Skeletal muscle cell (primary cell): ENCODE measurements at regions not wholly inside any gene's neighbourhood (a gene's known extent, or its start where the extent isn't known, plus 50 kb on each side); places are given as distances from the start of the nearest gene placed in this dataset.
"Not testable (repeated sequence)": the region's sequence is repeated elsewhere in the genome, so short reads cannot be mapped to it uniquely, and the experiment has no call there.

Experiments used
- DNase-seq: peaks from one replicate; pipeline ENCODE4 v3.0.0-alpha.2; 2010; ENCODE audit warnings: low read depth
- H3K4me3 ChIP-seq: 2 replicates; pipeline ENCODE4 v1.5.1; 2011; ENCODE audit warnings: low read depth, mild to moderate bottlenecking, control low read depth, low read length, moderate library complexity

DNA sequence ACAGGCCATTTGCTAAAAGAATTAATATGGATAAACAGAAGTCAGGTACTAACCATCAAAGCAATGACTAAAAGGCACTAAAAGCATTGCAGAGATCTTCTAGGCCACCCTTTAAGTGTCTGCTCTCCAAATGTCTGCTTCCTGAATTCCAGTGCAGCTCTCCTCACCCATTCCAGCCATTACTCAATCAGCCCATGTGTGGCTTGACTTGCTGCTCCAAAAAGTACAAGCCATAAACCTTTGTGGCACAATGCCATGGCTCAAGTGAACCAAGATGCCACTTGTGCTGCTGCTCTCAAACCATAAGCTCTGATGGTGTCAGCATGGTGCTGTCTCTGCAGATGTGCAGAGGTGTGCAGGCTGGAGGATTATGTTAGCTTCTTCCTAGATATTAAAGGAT is 290.2 kb upstream of the POU5F2 start:
- DNase-seq, result peak; percentile 22
- no peak overlapping the region for H3K4me3 ChIP-seq

DNA sequence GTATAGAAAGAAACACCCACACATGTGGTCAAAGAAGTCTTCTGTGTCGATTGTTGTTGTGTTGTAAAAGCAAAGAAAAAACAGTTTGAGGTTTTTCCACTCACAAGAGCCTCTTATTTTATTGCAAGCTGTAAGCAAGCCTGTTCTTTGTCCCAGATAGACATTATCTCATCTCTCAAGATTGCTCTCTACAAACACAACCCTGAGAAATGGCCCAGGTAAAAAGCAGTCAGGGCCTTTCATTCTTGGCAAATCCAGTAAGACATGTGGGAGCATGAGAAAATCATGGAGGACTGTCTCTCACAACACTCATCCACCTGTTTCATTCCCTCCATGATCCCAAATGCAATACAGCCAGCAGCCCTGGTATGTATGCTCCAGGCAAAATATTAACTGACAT is 286.6 kb upstream of the POU5F2 start:
- DNase-seq, result no peak
- H3K4me3 ChIP-seq, result no peak overlapping the region

DNA sequence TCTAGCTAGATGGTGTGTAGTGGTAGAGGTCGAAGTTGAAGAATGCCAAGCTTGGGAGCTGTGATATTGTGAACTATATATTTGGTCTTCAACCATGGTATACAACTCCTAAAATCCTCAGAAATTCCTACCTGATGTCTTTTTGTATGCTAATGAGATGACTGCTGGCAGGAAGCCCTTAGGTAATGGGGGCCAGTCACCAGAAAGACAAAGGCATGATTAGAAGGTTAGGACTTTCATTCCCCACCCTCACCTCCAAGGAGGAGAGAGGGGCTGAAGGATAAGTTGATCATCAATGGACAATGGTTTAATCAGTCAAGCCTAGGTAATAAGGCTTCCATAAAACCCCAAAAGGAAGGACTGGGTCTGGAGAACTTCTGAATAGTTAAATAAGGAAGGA is 285.7 kb upstream of the POU5F2 start:
- DNase-seq, result no peak
- H3K4me3 ChIP-seq, result no peak overlapping the region

DNA sequence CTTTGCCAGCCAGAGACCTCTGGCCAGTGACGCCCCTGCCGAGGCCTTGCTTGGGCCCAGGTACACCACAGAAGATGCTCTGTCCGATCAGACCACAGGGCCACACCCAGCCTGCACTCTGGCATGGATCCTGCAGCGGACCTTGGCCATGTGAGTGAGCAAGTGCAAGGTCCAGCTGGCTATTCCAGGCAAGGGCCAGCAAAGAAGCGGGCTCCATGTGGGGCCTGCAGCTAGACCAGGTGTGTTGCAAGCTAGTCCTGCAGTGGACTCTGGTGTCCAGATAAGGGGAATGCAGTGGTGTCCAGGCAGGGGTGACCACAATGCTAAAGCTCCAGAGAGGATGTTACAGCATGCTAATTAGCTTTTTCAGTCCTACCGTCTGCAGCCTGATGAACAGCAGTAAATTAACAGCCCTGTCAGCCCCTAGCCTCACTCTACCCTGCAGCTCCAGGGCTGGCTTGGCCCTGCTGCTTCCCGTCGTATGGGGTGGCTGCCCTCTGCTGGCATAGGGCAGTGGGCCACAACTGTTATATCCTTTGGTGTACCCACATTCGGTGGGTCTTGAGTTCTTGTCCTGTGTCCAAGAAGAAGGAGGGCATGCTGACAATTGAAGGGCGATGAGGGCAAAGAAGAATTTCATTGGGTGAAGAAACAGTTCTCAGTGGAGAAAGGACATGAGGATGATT is 284.5 kb upstream of the POU5F2 start:
- H3K4me3 ChIP-seq, result no peak overlapping the region
- DNase-seq, result no peak

DNA sequence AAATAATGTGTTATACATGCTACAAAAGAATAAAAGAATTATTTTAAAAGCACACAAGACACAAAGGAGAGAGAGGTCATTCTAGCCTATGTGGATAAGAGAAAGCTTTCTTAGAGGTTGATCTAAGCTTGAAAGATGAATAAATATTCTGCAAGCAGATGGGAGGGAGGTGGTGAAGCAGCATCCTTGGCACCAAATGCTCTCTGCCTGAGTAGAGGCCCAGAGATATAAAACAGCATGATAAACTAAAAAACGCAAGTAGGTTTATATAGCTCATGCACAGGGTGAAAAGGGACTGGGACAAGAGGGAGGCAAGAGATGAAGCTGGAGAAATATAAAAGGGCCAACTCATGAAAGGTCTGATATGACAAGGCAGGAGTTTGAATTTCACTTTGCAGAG is 283.2 kb upstream of the POU5F2 start:
- DNase-seq, result no peak
- H3K4me3 ChIP-seq, result no peak overlapping the region

DNA sequence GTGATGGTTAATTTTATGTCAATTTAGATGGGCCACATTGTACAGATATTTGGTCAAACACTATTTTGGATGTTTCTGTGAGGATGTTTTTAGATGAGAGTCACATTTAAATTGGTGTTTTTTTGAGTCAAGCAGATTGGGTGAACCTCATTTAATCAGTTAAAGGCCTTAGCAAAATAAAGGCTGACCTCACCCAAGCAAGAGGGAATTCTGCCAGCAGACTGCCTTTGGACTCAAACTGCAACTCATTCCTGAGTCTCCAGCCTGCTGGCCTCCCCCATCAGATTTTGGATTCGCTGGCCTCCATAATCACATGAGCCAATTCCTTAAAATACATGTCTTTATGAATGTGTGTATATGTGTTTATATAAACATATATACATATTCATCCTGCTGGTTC is 282.7 kb upstream of the POU5F2 start:
- DNase-seq, result no peak
- no peak overlapping the region for H3K4me3 ChIP-seq

DNA sequence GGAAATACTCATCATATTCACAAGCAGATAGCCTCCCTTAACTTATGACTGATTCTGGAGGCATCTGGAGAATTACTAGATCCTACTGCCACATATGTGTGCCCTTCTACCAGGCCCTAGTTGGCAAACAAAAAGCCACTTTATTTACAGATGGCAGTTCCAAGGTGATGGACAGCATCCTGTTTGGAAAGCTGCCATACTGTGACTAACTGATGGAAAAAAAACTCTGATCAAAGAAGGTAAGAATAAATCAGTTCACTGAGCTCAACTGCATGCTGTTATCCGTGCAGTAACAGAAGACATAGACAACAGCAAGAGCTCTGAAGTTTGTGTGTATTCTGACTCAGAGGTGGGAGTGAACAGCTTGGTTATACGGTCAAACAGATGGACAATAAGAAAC is 279.8 kb upstream of the POU5F2 start:
- DNase-seq, result no peak
- H3K4me3 ChIP-seq, result no peak overlapping the region

DNA sequence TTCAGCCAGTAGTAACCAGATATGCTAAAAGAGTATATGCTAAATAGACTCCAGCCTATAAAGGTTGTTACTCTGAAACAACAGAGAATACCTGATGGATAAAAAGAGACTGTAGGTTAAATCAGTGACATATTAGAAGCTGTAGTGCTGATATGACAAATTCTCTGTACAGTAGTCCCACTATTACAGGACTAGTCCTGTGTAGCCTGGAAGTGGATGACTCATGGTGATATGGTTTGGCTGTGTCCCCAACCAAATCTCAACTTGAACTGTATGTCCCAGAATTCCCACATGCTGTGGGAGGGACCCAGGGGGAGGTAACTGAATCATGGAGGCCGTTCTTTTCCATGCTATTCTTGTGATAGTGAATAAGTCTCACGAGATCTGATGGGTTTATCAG is 276.2 kb upstream of the POU5F2 start:
- DNase-seq, result no peak
- no peak overlapping the region for H3K4me3 ChIP-seq

DNA sequence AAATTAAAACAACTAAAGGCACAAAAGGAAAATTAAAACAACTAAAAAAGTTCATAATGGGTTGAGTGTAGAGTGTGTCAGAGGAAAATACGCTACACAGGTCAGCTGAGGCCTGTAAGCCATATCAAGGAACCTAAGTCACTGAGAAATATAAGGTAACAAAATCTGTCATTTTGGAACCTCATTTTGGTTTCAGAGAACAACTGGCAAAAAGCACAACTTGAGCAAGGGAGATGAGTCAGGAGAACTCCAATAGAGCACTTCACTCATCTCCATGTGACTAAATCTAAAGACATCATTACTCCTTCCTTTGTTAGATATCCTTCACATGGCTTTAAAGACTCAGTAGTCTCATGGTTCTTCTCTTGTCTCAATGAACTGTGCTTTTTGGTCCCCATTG is 269.4 kb upstream of the POU5F2 start:
- no peak for DNase-seq
- no peak overlapping the region for H3K4me3 ChIP-seq

DNA sequence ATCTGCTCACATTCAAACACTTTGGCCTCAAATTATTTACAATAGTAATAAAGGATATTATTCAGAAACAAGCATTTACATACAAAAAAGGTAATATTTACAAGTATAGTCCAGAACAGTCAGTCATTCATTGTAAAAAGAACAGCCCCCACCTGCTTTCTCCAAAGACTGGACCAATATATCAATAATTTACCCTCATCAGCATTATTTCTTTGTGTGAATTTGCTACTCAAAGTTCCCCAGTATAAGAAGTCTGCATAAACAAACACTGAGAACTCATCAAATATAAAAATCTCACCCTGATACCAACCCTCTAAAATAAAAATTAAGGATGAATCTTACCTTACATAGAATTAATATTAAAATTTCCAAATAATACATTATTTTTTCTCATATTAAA is 267.8 kb upstream of the POU5F2 start:
- no peak overlapping the region for H3K4me3 ChIP-seq
- no peak for DNase-seq

DNA sequence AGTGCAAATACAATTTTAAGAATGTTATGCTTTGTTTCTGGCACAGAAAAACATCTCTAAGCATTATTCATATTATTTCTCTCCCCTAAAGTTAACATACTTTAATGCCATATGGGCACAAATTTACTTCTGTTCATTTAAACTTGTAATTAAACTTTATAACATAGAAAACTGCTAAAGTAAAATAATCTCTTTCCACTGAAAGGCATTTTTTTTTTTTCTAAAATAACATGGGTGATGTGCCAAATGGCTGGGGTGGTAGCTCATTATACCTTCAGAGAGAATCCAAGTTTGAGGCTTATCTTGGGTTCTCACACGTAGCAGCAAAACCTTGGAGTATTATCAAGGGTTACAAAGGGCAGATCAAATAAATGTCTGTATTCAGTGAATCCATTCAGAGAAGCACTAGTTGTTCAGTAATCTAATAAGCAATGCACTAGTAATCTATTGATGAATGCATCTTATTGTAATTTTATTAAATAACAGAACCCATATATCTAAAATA is 257.6 kb upstream of the POU5F2 start:
- no peak overlapping the region for H3K4me3 ChIP-seq
- DNase-seq, result no peak

DNA sequence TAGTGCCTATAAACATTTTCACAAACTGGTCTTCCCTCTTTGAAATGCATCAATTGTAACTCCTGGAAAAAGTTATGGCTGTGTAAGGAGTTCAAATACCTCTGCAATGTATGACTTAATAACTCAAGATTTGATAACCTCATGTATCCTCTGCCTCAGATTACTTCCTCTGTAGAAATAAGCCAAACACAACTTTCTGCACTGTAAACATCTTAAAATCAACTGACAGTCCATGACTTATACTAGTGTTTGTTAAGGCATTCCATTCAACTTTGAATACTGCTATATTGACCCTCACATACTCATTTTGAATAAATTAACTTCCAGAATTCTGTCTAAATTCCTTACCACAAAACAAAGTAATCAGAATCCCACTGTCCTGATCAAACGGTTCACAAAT is 256.2 kb upstream of the POU5F2 start:
- H3K4me3 ChIP-seq, result no peak overlapping the region
- DNase-seq, result no peak

DNA sequence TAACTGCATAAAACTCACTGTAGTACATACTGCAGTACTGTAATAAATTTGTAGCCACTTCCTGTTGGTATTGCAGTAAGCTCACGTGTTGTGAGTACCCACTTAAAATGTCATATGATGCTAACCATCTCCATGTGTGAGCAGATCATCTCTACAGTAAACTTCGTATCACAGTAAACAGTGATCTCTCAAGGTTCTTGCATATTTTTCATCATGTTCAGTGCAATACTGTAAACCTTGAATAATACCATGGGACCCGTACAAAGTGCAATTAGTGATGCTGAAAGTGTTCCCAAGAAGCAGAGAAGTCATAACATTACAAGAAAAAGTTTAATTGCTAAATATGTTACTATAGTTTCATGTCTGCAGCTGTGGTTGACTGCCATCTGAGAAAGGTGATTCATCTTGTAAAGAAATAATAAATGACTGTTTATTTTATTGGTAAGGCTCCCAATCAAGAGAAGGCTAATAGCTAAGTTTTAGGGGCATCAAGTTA is 253.8 kb upstream of the POU5F2 start:
- peak; percentile 1 for DNase-seq

DNA sequence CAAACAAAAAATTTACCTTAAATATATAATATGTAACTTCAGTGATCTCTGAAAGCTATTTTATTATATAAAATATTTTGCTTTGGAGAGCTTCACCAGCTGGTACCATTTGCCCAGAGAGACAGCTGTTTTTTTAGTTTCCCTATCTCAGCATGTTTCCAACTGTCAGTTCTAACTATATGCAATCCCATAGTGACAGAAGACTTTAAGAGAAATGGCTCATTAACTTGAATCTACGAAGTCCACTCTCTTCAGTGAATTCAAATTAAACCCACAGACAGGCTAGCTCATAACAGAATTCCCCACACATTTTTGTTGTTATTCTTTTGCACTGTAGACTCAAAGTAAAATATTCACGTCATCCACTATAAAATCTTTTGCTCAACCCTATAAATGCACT is 251.8 kb upstream of the POU5F2 start:
- no peak overlapping the region for H3K4me3 ChIP-seq
- DNase-seq, result no peak

More for the DNA sequence above, 253.8 kb upstream of the POU5F2 start:
- H3K4me3 ChIP-seq, result no peak overlapping the region

DNA sequence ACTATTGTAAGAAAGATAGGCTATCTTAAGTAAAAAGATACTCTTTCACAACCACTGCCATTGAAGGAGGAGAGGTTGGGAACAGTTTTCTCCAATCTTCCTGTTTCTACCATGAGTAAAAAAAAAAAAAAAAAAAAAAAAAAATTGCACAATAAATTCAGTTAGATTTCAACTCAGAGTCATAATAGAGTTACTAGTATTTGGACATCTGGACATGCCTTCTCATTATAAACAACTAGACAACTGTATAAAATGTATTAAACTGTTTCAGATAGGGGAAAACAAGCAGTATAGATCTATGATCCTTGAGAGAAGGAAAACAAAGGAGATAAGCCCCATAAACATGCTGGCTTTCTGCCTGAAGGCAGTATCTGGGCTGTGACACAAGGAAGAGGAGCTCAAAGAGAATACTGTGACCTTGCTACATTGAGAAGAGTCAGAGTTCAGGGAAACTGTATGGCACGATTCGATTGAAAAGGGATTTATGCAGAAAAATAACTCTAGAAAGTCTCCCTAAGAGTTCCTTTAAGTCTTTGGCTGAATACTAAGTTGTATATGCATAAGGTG is 249.2 kb upstream of the POU5F2 start:
- no peak for DNase-seq
- no peak overlapping the region for H3K4me3 ChIP-seq

DNA sequence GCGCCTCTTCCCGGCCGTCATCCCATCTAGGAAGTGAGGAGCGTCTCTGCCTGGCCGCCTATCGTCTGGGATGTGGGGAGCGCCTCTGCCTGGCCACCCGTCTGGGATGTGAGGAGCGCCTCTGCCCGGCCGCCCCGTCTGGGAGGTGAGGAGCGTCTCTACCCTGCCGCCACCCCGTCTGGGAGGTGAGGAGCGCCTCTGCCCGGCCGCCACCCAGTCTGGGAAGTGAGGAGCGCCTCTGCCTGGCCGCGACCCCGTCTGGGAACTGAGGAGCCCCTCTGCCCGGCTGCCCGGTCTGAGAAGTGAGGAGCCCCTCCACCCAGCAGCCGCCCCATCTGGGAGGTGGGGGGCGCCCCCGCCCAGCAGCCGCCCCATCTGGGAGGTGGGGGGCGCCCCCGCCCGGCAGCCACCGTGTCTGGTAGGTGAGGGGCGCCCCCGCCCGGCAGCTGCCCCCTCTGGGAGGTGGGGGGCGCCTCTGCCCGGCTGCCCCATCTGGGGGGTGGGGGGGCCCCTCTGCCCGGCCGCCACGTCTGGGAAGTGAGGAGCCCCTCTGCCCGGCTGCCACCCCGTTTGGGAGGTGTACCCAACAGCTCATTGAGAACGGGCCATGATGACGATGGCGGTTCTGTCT is 244.7 kb upstream of the POU5F2 start:
- DNase-seq, result not testable (repeated sequence)

DNA sequence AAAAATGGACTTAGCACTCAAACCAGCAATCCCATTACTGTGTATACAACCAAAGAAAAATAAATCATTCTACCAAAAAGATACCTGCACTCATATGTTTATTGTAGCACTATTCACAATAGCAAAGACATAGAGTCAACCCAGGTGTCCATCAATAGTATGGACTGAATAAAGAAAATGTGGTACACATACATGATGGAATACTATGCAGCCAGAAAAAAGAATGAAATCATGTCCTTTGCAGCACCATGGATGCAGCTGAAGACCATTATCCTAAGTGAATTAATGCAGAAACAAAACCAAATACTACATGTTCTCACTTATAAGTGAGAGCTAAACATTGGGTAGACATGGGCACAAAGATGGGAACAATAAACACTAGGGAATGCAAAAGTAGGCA is 236.8 kb upstream of the POU5F2 start:
- no peak overlapping the region for H3K4me3 ChIP-seq
- no peak for DNase-seq

More for the DNA sequence above, 244.7 kb upstream of the POU5F2 start:
- H3K4me3 ChIP-seq, result not testable (repeated sequence)

DNA sequence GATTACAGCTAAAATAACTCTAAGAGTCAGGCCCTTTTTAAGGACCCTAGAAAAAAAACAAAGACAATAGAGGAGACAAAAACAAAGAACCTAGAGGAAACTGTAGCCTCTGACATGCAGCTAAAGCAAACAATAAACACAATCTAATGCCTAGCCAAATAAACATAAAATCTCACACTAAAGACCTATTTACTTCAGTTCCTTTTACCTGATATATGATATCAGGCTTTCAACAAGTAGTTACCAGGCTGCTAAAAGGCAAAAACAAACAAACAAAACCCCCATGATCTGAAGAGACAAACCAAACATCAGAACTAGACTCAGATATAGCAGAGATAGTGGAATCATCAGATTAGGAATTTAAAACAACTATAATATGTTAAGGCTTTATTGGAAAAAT is 226.5 kb upstream of the POU5F2 start:
- no peak overlapping the region for H3K4me3 ChIP-seq
- DNase-seq, result no peak

DNA sequence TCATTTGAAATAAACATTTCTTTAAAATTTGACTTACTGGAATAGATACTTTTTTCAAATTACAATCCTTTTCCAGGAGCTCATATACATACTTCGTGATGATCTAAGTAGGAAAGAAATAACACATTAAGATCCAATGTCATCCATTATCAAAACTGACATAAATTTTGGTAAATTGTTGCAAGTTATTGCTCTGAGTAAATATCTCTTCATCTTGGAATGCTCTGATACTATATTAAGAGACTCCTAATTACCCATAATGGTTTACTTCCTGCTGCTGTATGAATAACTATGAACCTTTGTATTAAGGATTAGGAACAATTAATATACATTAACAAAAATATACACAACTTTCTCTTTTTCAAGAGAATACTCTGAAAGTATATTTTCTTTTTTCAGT is 223.0 kb upstream of the POU5F2 start:
- no peak overlapping the region for H3K4me3 ChIP-seq
- DNase-seq, result no peak

DNA sequence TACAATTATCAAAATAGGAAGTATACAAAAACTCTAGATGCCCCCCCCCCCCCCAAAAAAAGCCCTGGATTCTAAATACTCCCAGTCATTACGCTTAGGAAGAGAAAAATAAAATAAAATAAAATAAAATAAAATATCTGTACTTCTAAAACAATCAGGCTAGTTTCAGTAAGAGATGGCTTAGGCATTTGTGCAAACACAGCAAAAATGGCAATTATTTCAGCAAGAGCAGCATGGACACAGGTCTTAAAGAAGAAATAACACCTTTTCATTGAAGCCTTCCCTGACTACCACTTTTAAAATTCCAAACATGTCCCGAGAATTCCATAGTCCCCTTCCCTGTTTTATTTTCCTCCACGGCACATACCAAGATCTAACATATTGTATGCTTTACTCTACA is 218.6 kb upstream of the POU5F2 start:
- no peak overlapping the region for H3K4me3 ChIP-seq
- DNase-seq, result no peak

DNA sequence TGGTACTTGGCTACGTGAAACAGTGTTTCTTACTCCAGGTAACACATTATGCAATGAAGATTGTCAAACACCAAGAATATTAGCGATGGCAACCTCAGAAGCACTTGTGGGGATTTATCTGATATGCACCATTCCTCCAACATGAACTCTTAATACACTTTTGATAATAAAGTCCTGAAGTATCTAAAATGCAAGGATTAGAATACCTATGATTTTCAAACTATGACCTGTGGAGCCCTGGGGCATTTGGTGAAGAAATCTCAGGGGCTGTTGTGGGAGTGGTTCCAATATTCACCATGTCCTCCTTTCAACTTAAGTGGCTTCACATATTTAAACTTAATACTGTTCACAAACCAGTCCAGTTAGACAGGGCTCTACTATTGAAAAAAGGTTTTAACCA is 214.6 kb upstream of the POU5F2 start:
- no peak overlapping the region for H3K4me3 ChIP-seq
- no peak for DNase-seq
